Endothelial cell of umbilical vein (primary cell): ENCODE measurements at regions not wholly inside any gene's neighbourhood (a gene's known extent, or its start where the extent isn't known, plus 50 kb on each side); places are given as distances from the start of the nearest gene placed in this dataset.

ENCODE experiments used
- BruUV-seq: library from RNA; stranded (reverse); fragments of 400-500 nt; replicated peaks from 2 replicates; lab custom pipeline; 2021; lab: Mats Ljungman, UMichigan
- CTCF ChIA-PET: fragments of 300-600, 350-600 bp; sonication (Branson Sonifier 250); formaldehyde crosslinking; loops from one replicate; lab custom pipeline; 2021; ENCODE audit warnings: antibody characterized with exemption, inconsistent platforms; lab: Charles Lee
- POLR2A ChIA-PET: fragments of 300-600, 350-600 bp; sonication (Branson Sonifier 250); formaldehyde crosslinking; loops from one replicate; lab custom pipeline; 2021; ENCODE audit warnings: antibody characterized with exemption, inconsistent platforms; lab: Charles Lee
- DNase-seq: peaks from one replicate; pipeline ENCODE4 v3.0.0-alpha.2; 2011; ENCODE audit warnings: low read depth, low spot score
- FAIRE-seq: peaks from 2 replicates; lab custom pipeline; 2011; peaks lifted over from hg19 to GRCh38; lab: Jason Lieb, UNC
- H2AFZ ChIP-seq: 2 replicates; pipeline ENCODE4 v1.6.0; 2012; ENCODE audit warnings: low read depth, low read length, control low read depth, inconsistent platforms
- H3K27ac ChIP-seq: 2 replicates; pipeline ENCODE4 v1.5.1; 2011; ENCODE audit warnings: low read depth, mild to moderate bottlenecking, control low read depth, low read length, moderate library complexity; ENCODE audit not compliant: insufficient read depth
- H3K27me3 ChIP-seq, 2 experiments: 2 replicates each; pipeline versions ENCODE4 v1.6.0 to v1.6.1; 2011; ENCODE audit warnings: low read length in 2 of 2, mixed read lengths in 1 of 2; ENCODE audit not compliant: control insufficient read depth in 2 of 2, insufficient read depth in 2 of 2
- H3K36me3 ChIP-seq, 2 experiments: 2 replicates in 1 of 2; 3 replicates in 1 of 2; pipeline ENCODE4 v1.5.1; 2011; ENCODE audit warnings: low read length in 2 of 2, mild to moderate bottlenecking in 1 of 2, moderate library complexity in 1 of 2; ENCODE audit not compliant: control insufficient read depth in 2 of 2, insufficient read depth in 2 of 2; ENCODE audit errors: extremely low read depth in 1 of 2
- H3K4me1 ChIP-seq: 3 replicates; pipeline ENCODE4 v1.5.1; 2011; ENCODE audit warnings: mild to moderate bottlenecking, low read length; ENCODE audit not compliant: control insufficient read depth, insufficient read depth; ENCODE audit errors: extremely low read depth
- H3K4me2 ChIP-seq: 2 replicates; pipeline ENCODE4 v1.6.1; 2011; ENCODE audit warnings: low read length, control low read depth, mixed read lengths; ENCODE audit not compliant: insufficient read depth
- H3K4me3 ChIP-seq, 3 experiments: fragments of 200-600 bp in 1 of 3; sonication (generic), shearing (Covaris generic) in 1 of 3; replicated peaks in 1 of 3; 2 replicates each; pipeline ENCODE4 v1.5.1; 2011 to 2016; ENCODE audit warnings: control low read depth in 3 of 3, low read length in 3 of 3, mild to moderate bottlenecking in 2 of 3, inconsistent platforms in 1 of 3, low read depth in 1 of 3, moderate library complexity in 1 of 3; ENCODE audit not compliant: insufficient read depth in 1 of 3
- H3K79me2 ChIP-seq: 2 replicates; pipeline ENCODE4 v1.6.0; 2012; ENCODE audit warnings: low read length, inconsistent platforms; ENCODE audit not compliant: control insufficient read depth, insufficient read depth
- H3K9ac ChIP-seq: replicated peaks from 2 replicates; pipeline ENCODE3; 2011; ENCODE audit warnings: low read length, control low read depth; ENCODE audit not compliant: insufficient read depth; ENCODE audit errors: extremely low read depth
- H3K9me1 ChIP-seq: replicated peaks from 3 replicates; pipeline ENCODE4 v1.6.0; 2011; ENCODE audit warnings: mild to moderate bottlenecking, low read length; ENCODE audit not compliant: control insufficient read depth, insufficient read depth; ENCODE audit errors: extremely low read depth
- H3K9me3 ChIP-seq: replicated peaks from 2 replicates; pipeline ENCODE4 v1.5.1; 2012; ENCODE audit warnings: low read length, inconsistent platforms; ENCODE audit not compliant: control insufficient read depth, insufficient read depth
- H4K20me1 ChIP-seq: replicated peaks from 2 replicates; pipeline ENCODE3; 2011; ENCODE audit warnings: mild to moderate bottlenecking, low read length; ENCODE audit not compliant: control insufficient read depth, insufficient read depth; ENCODE audit errors: extremely low read depth
- CTCF ChIP-seq, 2 donors: IDR thresholded peaks; 1 replicate in 1 of 2; 2 replicates in 1 of 2; pipeline ENCODE4 v1.5.1; 2011; ENCODE audit warnings: low read length in 2 of 2, mild to moderate bottlenecking in 2 of 2, moderate library complexity in 2 of 2, control low read depth in 1 of 2, inconsistent platforms in 1 of 2, low read depth in 1 of 2; ENCODE audit not compliant: insufficient read depth in 1 of 2; ENCODE audit errors: extremely low read depth in 1 of 2
- EZH2 ChIP-seq: IDR thresholded peaks from 2 replicates; pipeline ENCODE4 v1.6.1; 2012; ENCODE audit warnings: borderline replicate concordance, low read depth, mild to moderate bottlenecking, moderate library complexity, low read length, inconsistent platforms; ENCODE audit not compliant: severe bottlenecking
- FOS ChIP-seq: IDR thresholded peaks from 2 replicates; pipeline ENCODE4 v1.6.1; 2011; ENCODE audit warnings: mild to moderate bottlenecking, low read length, moderate library complexity, borderline replicate concordance; ENCODE audit not compliant: insufficient read depth
- GATA2 ChIP-seq: IDR thresholded peaks from 2 replicates; pipeline ENCODE4 v1.7.0; 2011; ENCODE audit warnings: low read depth, mild to moderate bottlenecking, moderate library complexity, mixed read lengths, low read length; ENCODE audit not compliant: insufficient read length, insufficient read depth
- JUN ChIP-seq: IDR thresholded peaks from 2 replicates; pipeline ENCODE4 v1.6.1; 2011; ENCODE audit warnings: borderline replicate concordance, low read depth; ENCODE audit not compliant: insufficient read length, insufficient read depth
- MYC ChIP-seq: IDR thresholded peaks from one replicate; pipeline ENCODE4 v1.6.1; 2011; ENCODE audit warnings: mild to moderate bottlenecking, low read depth, low read length
- POLR2A ChIP-seq: IDR thresholded peaks from 2 replicates; pipeline ENCODE4 v1.6.1; 2012; ENCODE audit warnings: low read depth, mild to moderate bottlenecking, control low read depth, low read length
- POLR2AphosphoS5 ChIP-seq: IDR thresholded peaks from 2 replicates; pipeline ENCODE4 v1.6.1; 2012; ENCODE audit warnings: low read depth, mild to moderate bottlenecking, control low read depth, low read length, moderate library complexity; ENCODE audit not compliant: insufficient read depth
- dilution Hi-C: fragments of 300-500 bp; cut with MboI; formaldehyde crosslinking; loops from one replicate; pipeline ENCODE4 v1.15.0; 2019; ENCODE audit warnings: low sequenced_read_pairs; ENCODE audit not compliant: extremely low pct_ligation_motif_present
- intact Hi-C: fragments of 100-400 bp; cut with micrococcal nuclease; formaldehyde crosslinking; loops from one replicate; pipeline ENCODE4 v1.10.0; 2022
- TF ChIP-seq, protein P1 (sequence below): IDR thresholded peaks from 2 replicates; pipeline ENCODE4 v1.6.1; 2011; ENCODE audit not compliant: insufficient read depth, insufficient read length

DNA sequence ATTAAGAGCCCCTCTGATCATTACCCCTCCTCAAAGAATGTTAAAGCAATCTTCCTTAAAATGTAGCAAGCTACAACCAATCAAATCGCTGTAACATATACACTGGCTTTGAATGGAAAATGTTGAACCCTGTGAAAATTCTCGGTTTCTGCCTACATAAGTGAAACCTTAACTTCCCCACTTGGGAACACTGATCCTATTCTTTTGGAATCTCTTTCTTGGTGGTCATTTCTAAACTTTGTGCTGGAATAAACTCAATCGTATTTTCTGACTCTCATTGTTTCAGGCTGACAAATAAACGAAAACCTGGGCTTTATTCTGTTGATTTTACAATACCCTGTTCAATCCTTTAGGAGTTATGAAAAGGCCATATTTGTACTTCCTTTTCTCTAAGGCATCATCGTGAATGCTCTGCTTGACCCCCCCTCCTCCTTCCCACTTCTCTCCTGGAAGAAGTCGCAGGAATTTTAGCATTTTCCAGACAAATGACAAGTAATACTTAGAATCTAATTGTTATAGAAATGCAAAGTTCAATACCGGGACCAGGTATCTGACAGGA is 155.1 kb upstream of the FAM13C start:
- intact Hi-C loops, result no loop called here
- H3K36me3 ChIP-seq, result no peaks in the 10 kb centered on the region
- DNase-seq, result no peak
- H3K9ac ChIP-seq, result no peak overlapping the region
- H3K4me1 ChIP-seq, result no peaks in the 10 kb centered on the region
- FAIRE-seq, result no peak
- no peaks in the 10 kb centered on the region for H3K9me3 ChIP-seq
- H2AFZ ChIP-seq, result no peak overlapping the region
- no peaks in the 10 kb centered on the region for H3K27me3 ChIP-seq
- H4K20me1 ChIP-seq, result no peaks in the 10 kb centered on the region
- no peaks in the 10 kb centered on the region for H3K79me2 ChIP-seq
- BruUV-seq, result no TSS peak
- CTCF ChIA-PET, result no interaction called here
- dilution Hi-C loops, result no loop called here
- H3K4me2 ChIP-seq, result no peak overlapping the region
- POLR2A ChIA-PET, result no interaction called here
- H3K9me1 ChIP-seq, result no peaks in the 10 kb centered on the region
- no peak for TF ChIP-seq MYC
- no peak for TF ChIP-seq FOS
- TF ChIP-seq POLR2A, result no peak
- no peak for TF ChIP-seq POLR2AphosphoS5
- TF ChIP-seq, protein P1, sequence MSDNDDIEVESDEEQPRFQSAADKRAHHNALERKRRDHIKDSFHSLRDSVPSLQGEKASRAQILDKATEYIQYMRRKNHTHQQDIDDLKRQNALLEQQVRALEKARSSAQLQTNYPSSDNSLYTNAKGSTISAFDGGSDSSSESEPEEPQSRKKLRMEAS, result no peak
- no peak for TF ChIP-seq GATA2
- TF ChIP-seq JUN, result no peak
- no peak for TF ChIP-seq CTCF (IDR thresholded peaks at IDR 0.05; ENCODE audit: extremely low read depth in 1 of 2, insufficient read depth in 1 of 2, low read depth in 1 of 2, low read length in 2 of 2)
- no peak for TF ChIP-seq EZH2
- no peak overlapping the region for H3K4me3 ChIP-seq
- H3K27ac ChIP-seq, result no peak overlapping the region
